Psoas muscle (tissue), 7 donors: ENCODE measurements at regions not wholly inside any gene's neighbourhood (a gene's known extent, or its start where the extent isn't known, plus 50 kb on each side); places are given as distances from the start of the nearest gene placed in this dataset.

ENCODE experiments used
- ATAC-seq, 4 donors: fragments of 200-7000 bp; cut with Tn5 transposase; one replicate each; pipeline ENCODE4 v1.9.1; 2020; ENCODE audit warnings: moderate library complexity in 3 of 4, mild to moderate bottlenecking in 2 of 4
- DNase-seq, 2 donors: peaks; one replicate each; pipeline ENCODE4 v3.0.0-alpha.2; 2020
- H3K27ac ChIP-seq: fragments of 200-600 bp; one replicate; pipeline ENCODE4 v1.8.0; 2022
- H3K27me3 ChIP-seq, 3 donors: fragments of 200-600 bp in 1 of 3; one replicate each; pipeline versions ENCODE4 v1.6.1 to v1.8.0; 2013 to 2022; ENCODE audit warnings: low read length in 2 of 3, mild to moderate bottlenecking in 2 of 3, moderate library complexity in 1 of 3; ENCODE audit not compliant: insufficient read depth in 3 of 3
- H3K36me3 ChIP-seq, 2 donors: fragments of 200-600 bp in 1 of 2; one replicate each; pipeline versions ENCODE4 v1.6.1 to v1.8.0; 2013 to 2022; ENCODE audit warnings: low read depth in 1 of 2, mild to moderate bottlenecking in 1 of 2, moderate library complexity in 1 of 2; ENCODE audit not compliant: insufficient read depth in 1 of 2
- H3K4me1 ChIP-seq: fragments of 200-600 bp; one replicate; pipeline ENCODE4 v1.8.0; 2022
- H3K4me3 ChIP-seq: fragments of 200-600 bp; one replicate; pipeline ENCODE4 v1.8.0; 2022; ENCODE audit warnings: mild to moderate bottlenecking
- H3K9me3 ChIP-seq: fragments of 200-600 bp; one replicate; pipeline ENCODE4 v1.8.0; 2022
- CTCF ChIP-seq: fragments of 200-600 bp; IDR thresholded peaks from one replicate; pipeline ENCODE4 v1.8.0; 2022; ENCODE audit warnings: antibody characterized with exemption
- WGBS, 3 donors: extraction: QIAGEN DNeasy Blood & Tissue Kit; methylation state at CpG; one replicate each; pipeline versions ENCODE4 v1.1.6 to v1.1.7; 2013; 5-methylcytosine and 5-hydroxymethylcytosine counted together
- intact Hi-C, 2 donors: fragments of 100-400 bp; cut with DNase I; formaldehyde crosslinking; loops; one replicate each; pipeline versions ENCODE4 v1.11.0 to v1.14.2; 2022
- donor health status: healthy with polysubstance abuse.
- donor health status: DM: no; HTN: no; CAD: no; lungs with moderate emphysema.
- donor health status: Bipolar disorder and iron deficiency.
- donor health status: healthy.
- donor health status: DM: yes; HTN: yes; CAD: no.
- donor health status: DM: no; HTN: no; CAD: no.
- donor health status: DM: yes; HTN: yes; CAD: no.

- Histone ChIP-seq H3K4me1 (no peaks in the 10 kb centered on the region), H3K27ac (no peak overlapping the region), H3K9me3 (no peaks in the 10 kb centered on the region), H3K36me3 (no peaks in the 10 kb centered on the region), H3K4me3 (no peak overlapping the region), H3K27me3 (no peaks in the 10 kb centered on the region)
- no peak for DNase-seq
- no peak for TF ChIP-seq CTCF
- intact Hi-C loops, result no loop called here
- no peak for ATAC-seq
- 71 to 85% (median 78%) methylated on average over 4 of the region's 4 CpGs for WGBS, 3 donors
Observed at GRCh38 chr11:110892741-110893285, 180.6 kb upstream of the ARHGAP20 start.

- ATAC-seq (no peak), DNase-seq (no peak)
- H3K36me3 ChIP-seq, result no peaks in the 10 kb centered on the region
- WGBS, 3 donors, result 91 to 100% (median 94%) methylated on average over 1 of the region's 1 CpG
- no peak overlapping the region for H3K4me3 ChIP-seq
- intact Hi-C loops, result no loop called here
- no peak for TF ChIP-seq CTCF
- no peaks in the 10 kb centered on the region for H3K9me3 ChIP-seq
- H3K4me1 ChIP-seq, result no peaks in the 10 kb centered on the region
- H3K27me3 ChIP-seq, result no peaks in the 10 kb centered on the region
- no peak overlapping the region for H3K27ac ChIP-seq
Observed at GRCh38 chr11:110891411-110891810, 179.2 kb upstream of the ARHGAP20 start.

- Histone ChIP-seq H3K27me3 (no peaks in the 10 kb centered on the region), H3K4me1 (no peaks in the 10 kb centered on the region), H3K27ac (no peak overlapping the region), H3K4me3 (no peak overlapping the region), H3K36me3 (no peaks in the 10 kb centered on the region), H3K9me3 (no peaks in the 10 kb centered on the region)
- TF ChIP-seq CTCF, result no peak
- intact Hi-C loops, result no loop called here
- ATAC-seq (no peak), DNase-seq (no peak)
Observed at GRCh38 chr11:110890995-110891394, 178.8 kb upstream of the ARHGAP20 start.

- DNase-seq, result no peak
- 24 to 42% (median 31%) methylated on average over 3 of the region's 3 CpGs for WGBS, 3 donors
Observed at GRCh38 chr11:110886288-110886970, 174.2 kb upstream of the ARHGAP20 start.

More at GRCh38 chr11:110886288-110886970, 174.2 kb upstream of the ARHGAP20 start:
- H3K4me1 ChIP-seq, result no peaks in the 10 kb centered on the region
- no peaks in the 10 kb centered on the region for H3K9me3 ChIP-seq
- no peak for TF ChIP-seq CTCF
- H3K27ac ChIP-seq, result no peak overlapping the region
- no peak overlapping the region for H3K4me3 ChIP-seq
- intact Hi-C loops, result no loop called here
- no peaks in the 10 kb centered on the region for H3K27me3 ChIP-seq
- no peaks in the 10 kb centered on the region for H3K36me3 ChIP-seq
- ATAC-seq, result peak in 1 of 4 donors; percentile 37
